IMR-90 (cell line): ENCODE measurements at regions not wholly inside any gene's neighbourhood (a gene's known extent, or its start where the extent isn't known, plus 50 kb on each side); places are given as distances from the start of the nearest gene placed in this dataset.

ENCODE experiments used
- ATAC-seq: fragments of 200-7000 bp; cut with Tn5 transposase; 2 replicates; pipeline ENCODE4 v1.9.1; 2020; ENCODE audit warnings: low read depth, mild to moderate bottlenecking, moderate library complexity
- BruUV-seq: library from RNA; stranded (reverse); fragments of 400-500 nt; replicated peaks from 2 replicates; lab custom pipeline; 2021; lab: Mats Ljungman, UMichigan
- CTCF ChIA-PET: fragments of 300-600 bp; formaldehyde crosslinking; extraction: SDS; loops from one replicate; lab custom pipeline; 2021; ENCODE audit warnings: antibody characterized with exemption; lab: Yijun Ruan, JAX
- POLR2A ChIA-PET: fragments of 300-600 bp; sonication (Branson Sonifier 250); formaldehyde crosslinking; loops from one replicate; lab custom pipeline; 2022; ENCODE audit warnings: antibody characterized with exemption; ENCODE audit not compliant: unreplicated experiment; lab: Charles Lee
- DNase-seq: peaks from one replicate; pipeline ENCODE4 v3.0.0; 2013
- H2AFZ ChIP-seq: replicated peaks from 2 replicates; pipeline ENCODE3; 2013; ENCODE audit warnings: low read length, mild to moderate bottlenecking; ENCODE audit not compliant: poor library complexity
- H2AK5ac ChIP-seq: 2 replicates; pipeline ENCODE4 v1.6.1; 2013; ENCODE audit warnings: low read depth, low read length, inconsistent platforms
- H2AK9ac ChIP-seq: replicated peaks from 2 replicates; pipeline ENCODE3; 2013; ENCODE audit warnings: mild to moderate bottlenecking, low read depth, low read length, moderate library complexity; ENCODE audit not compliant: poor library complexity
- H2BK120ac ChIP-seq: 2 replicates; pipeline ENCODE4 v1.6.1; 2013; ENCODE audit warnings: low read depth, low read length, inconsistent platforms
- H2BK15ac ChIP-seq: 3 replicates; pipeline ENCODE4 v1.6.1; 2013; ENCODE audit warnings: low read depth, low read length, inconsistent platforms
- H2BK20ac ChIP-seq: 2 replicates; pipeline ENCODE4 v1.6.1; 2013; ENCODE audit warnings: low read depth, mild to moderate bottlenecking, inconsistent platforms, low read length, moderate library complexity
- H2BK5ac ChIP-seq: 2 replicates; pipeline ENCODE4 v1.6.1; 2013; ENCODE audit warnings: mild to moderate bottlenecking, low read depth, low read length, inconsistent platforms; ENCODE audit not compliant: poor library complexity, severe bottlenecking
- H3K14ac ChIP-seq: replicated peaks from 2 replicates; pipeline ENCODE4 v1.6.1; 2013; ENCODE audit warnings: low read depth, low read length, inconsistent platforms
- H3K18ac ChIP-seq: 2 replicates; pipeline ENCODE4 v1.6.1; 2013; ENCODE audit warnings: low read depth, low read length, control low read depth
- H3K23ac ChIP-seq: 2 replicates; pipeline ENCODE4 v1.6.1; 2013; ENCODE audit warnings: low read depth, low read length, inconsistent platforms
- H3K27ac ChIP-seq: 2 replicates; pipeline ENCODE4 v1.5.1; 2013; ENCODE audit warnings: mild to moderate bottlenecking, control low read depth, low read length; ENCODE audit not compliant: insufficient read depth
- H3K27me3 ChIP-seq: 2 replicates; pipeline ENCODE4 v1.6.1; 2013; ENCODE audit warnings: low read length; ENCODE audit not compliant: control insufficient read depth, insufficient read depth
- H3K36me3 ChIP-seq: 2 replicates; pipeline ENCODE4 v1.6.1; 2013; ENCODE audit warnings: low read length, mixed read lengths; ENCODE audit not compliant: control insufficient read depth, insufficient read depth
- H3K4ac ChIP-seq: 2 replicates; pipeline ENCODE4 v1.6.1; 2013; ENCODE audit warnings: low read depth, low read length, inconsistent platforms
- H3K4me1 ChIP-seq: 2 replicates; pipeline ENCODE4 v1.6.1; 2013; ENCODE audit warnings: low read length, mixed read lengths; ENCODE audit not compliant: control insufficient read depth, insufficient read depth
- H3K4me2 ChIP-seq: 2 replicates; pipeline ENCODE4 v1.6.1; 2013; ENCODE audit warnings: low read depth, mild to moderate bottlenecking, control low read depth, low read length, moderate library complexity
- H3K4me3 ChIP-seq: 2 replicates; pipeline ENCODE4 v1.5.1; 2013; ENCODE audit warnings: low read depth, mild to moderate bottlenecking, control low read depth, low read length, moderate library complexity; ENCODE audit not compliant: insufficient read depth
- H3K56ac ChIP-seq: 2 replicates; pipeline ENCODE4 v1.6.1; 2013; ENCODE audit warnings: low read length, inconsistent platforms; ENCODE audit not compliant: insufficient read depth; ENCODE audit errors: extremely low read depth
- H3K79me1 ChIP-seq, 2 experiments: 2 replicates each; pipeline ENCODE4 v1.6.1; 2013; ENCODE audit warnings: low read length in 2 of 2, inconsistent platforms in 1 of 2, low read depth in 1 of 2
- H3K9ac ChIP-seq: 2 replicates; pipeline ENCODE4 v1.6.1; 2013; ENCODE audit warnings: low read depth, low read length, control low read depth
- H3K9me1 ChIP-seq: 2 replicates; pipeline ENCODE4 v1.6.1; 2013; ENCODE audit warnings: low read length, inconsistent platforms; ENCODE audit not compliant: insufficient read depth
- H3K9me3 ChIP-seq: 2 replicates; pipeline ENCODE4 v1.6.1; 2013; ENCODE audit warnings: low read length; ENCODE audit not compliant: control insufficient read depth, insufficient read depth
- H4K20me1 ChIP-seq: 2 replicates; pipeline ENCODE4 v1.6.1; 2013; ENCODE audit warnings: low read length, inconsistent platforms; ENCODE audit not compliant: insufficient read depth
- H4K5ac ChIP-seq: 2 replicates; pipeline ENCODE4 v1.6.1; 2013; ENCODE audit warnings: mild to moderate bottlenecking, low read depth, low read length, control low read depth
- H4K8ac ChIP-seq, 2 experiments: 2 replicates each; pipeline ENCODE4 v1.6.1; 2013; ENCODE audit warnings: low read depth in 2 of 2, low read length in 2 of 2, control low read depth in 1 of 2, inconsistent platforms in 1 of 2
- H4K91ac ChIP-seq: 2 replicates; pipeline ENCODE4 v1.6.1; 2013; ENCODE audit warnings: low read depth, low read length, inconsistent platforms; ENCODE audit not compliant: insufficient read depth
- BHLHE40 ChIP-seq: fragments of 150-350 bp; IDR thresholded peaks from 2 replicates; pipeline ENCODE4 v1.6.1; 2016; ENCODE audit warnings: mild to moderate bottlenecking, low read depth, low read length
- CEBPB ChIP-seq: IDR thresholded peaks from 2 replicates; pipeline ENCODE4 v1.6.1; 2012; ENCODE audit warnings: low read depth, low read length, improper control_type of control experiment
- CHD1 ChIP-seq: IDR thresholded peaks from 2 replicates; pipeline ENCODE4 v1.6.1; 2012; ENCODE audit warnings: low read depth, low read length, improper control_type of control experiment
- CTCF ChIP-seq: conservative IDR thresholded peaks from 2 replicates; pipeline ENCODE4 v1.5.1; 2012; ENCODE audit warnings: mild to moderate bottlenecking, low read depth, low read length, improper control_type of control experiment
- ELK1 ChIP-seq: fragments of 150-350 bp; IDR thresholded peaks from 2 replicates; pipeline ENCODE4 v1.6.1; 2016; ENCODE audit warnings: low read depth, mild to moderate bottlenecking, low read length, moderate library complexity, borderline replicate concordance
- FOS ChIP-seq: fragments of 150-350 bp; IDR thresholded peaks from 2 replicates; pipeline ENCODE4 v1.6.1; 2016; ENCODE audit warnings: low read depth, low read length
- MAFK ChIP-seq: IDR thresholded peaks from 2 replicates; pipeline ENCODE4 v1.6.1; 2012; ENCODE audit warnings: low read depth, low read length, improper control_type of control experiment
- MAZ ChIP-seq: IDR thresholded peaks from 2 replicates; pipeline ENCODE4 v1.6.1; 2012; ENCODE audit warnings: low read depth, mild to moderate bottlenecking, low read length, improper control_type of control experiment, moderate library complexity, borderline replicate concordance
- MXI1 ChIP-seq: IDR thresholded peaks from 2 replicates; pipeline ENCODE4 v1.6.1; 2012; ENCODE audit warnings: low read depth, mild to moderate bottlenecking, low read length, moderate library complexity, borderline replicate concordance
- NFE2L2 ChIP-seq: fragments of 150-350 bp; IDR thresholded peaks from 2 replicates; pipeline ENCODE4 v1.6.1; 2016; ENCODE audit warnings: low read depth, mild to moderate bottlenecking, low read length
- POLR2A ChIP-seq: IDR thresholded peaks from 2 replicates; pipeline ENCODE4 v1.6.1; 2012; ENCODE audit warnings: mild to moderate bottlenecking, low read depth, low read length
- RAD21 ChIP-seq: IDR thresholded peaks from 2 replicates; pipeline ENCODE4 v1.6.1; 2012; ENCODE audit warnings: low read length, improper control_type of control experiment
- RCOR1 ChIP-seq: IDR thresholded peaks from 2 replicates; pipeline ENCODE4 v1.6.1; 2012; ENCODE audit warnings: mild to moderate bottlenecking, low read length, improper control_type of control experiment; ENCODE audit not compliant: insufficient replicate concordance
- RFX5 ChIP-seq: IDR thresholded peaks from 2 replicates; pipeline ENCODE4 v1.8.0; 2012; ENCODE audit warnings: low read depth, mild to moderate bottlenecking, low read length, moderate library complexity
- SMC3 ChIP-seq: fragments of 150-350 bp; IDR thresholded peaks from 2 replicates; pipeline ENCODE4 v1.6.1; 2016; ENCODE audit warnings: low read depth, mild to moderate bottlenecking, antibody characterized with exemption, low read length, moderate library complexity
- whole genome bisulfite sequencing, 2 experiments: methylation state at CpG; one replicate each; pipeline versions ENCODE4 v1.1.5 to v1.1.7; 2013; ENCODE audit warnings: missing lambda C conversion rate in 2 of 2; ENCODE audit not compliant: insufficient read length in 1 of 2; ENCODE audit errors: extremely low coverage in 2 of 2; 5-methylcytosine and 5-hydroxymethylcytosine counted together
- dilution Hi-C: fragments of 300-500 bp; cut with HindIII; formaldehyde crosslinking; loops from one replicate; pipeline ENCODE4 v1.14.3; 2018; ENCODE audit warnings: low sequenced_read_pairs; ENCODE audit not compliant: unreplicated experiment
- in situ Hi-C: fragments of 300-500 bp; cut with MboI; formaldehyde crosslinking; loops from 3 replicates; pipeline ENCODE4 v1.14.3; 2019; ENCODE audit warnings: low sequenced_read_pairs, inconsistent platforms, mixed read lengths
- intact Hi-C: fragments of 100-400 bp; cut with micrococcal nuclease; formaldehyde crosslinking; loops from 2 replicates; pipeline ENCODE4 v1.10.0; 2022
- TF ChIP-seq, protein P1 (sequence below): fragments of 150-350 bp; IDR thresholded peaks from 2 replicates; pipeline ENCODE4 v1.6.1; 2017; ENCODE audit warnings: mild to moderate bottlenecking, antibody characterized with exemption, low read length, low read depth

GRCh38 chr12:25684070-25684469 lies 131.0 kb upstream of the LMNTD1 start:
- no peak overlapping the region for H3K27ac ChIP-seq
- H3K4ac ChIP-seq: no peak overlapping the region
- WGBS, 2 experiments: no CpG with 5 or more reads among the region's 2 CpGs
- H3K4me1 ChIP-seq: no peaks in the 10 kb centered on the region
- no peak overlapping the region for H2AFZ ChIP-seq
- no peak overlapping the region for H3K14ac ChIP-seq
- H2AK5ac ChIP-seq: no peak overlapping the region
- H3K9ac ChIP-seq: no peak overlapping the region
- H3K23ac ChIP-seq: no peak overlapping the region
- no TSS peak for BruUV-seq
- H4K8ac ChIP-seq: no peak overlapping the region
- no peak overlapping the region for H3K4me3 ChIP-seq
- no peak for DNase-seq
- H3K79me1 ChIP-seq: no peaks in the 10 kb centered on the region
- no peak overlapping the region for H2BK15ac ChIP-seq
- TF ChIP-seq BHLHE40: no peak
- no peak for TF ChIP-seq FOS
- TF ChIP-seq RFX5: no peak
- TF ChIP-seq CEBPB: no peak
- no peak for TF ChIP-seq MAZ
- TF ChIP-seq MAFK: no peak
- TF ChIP-seq RCOR1: no peak
- TF ChIP-seq RAD21: no peak
- TF ChIP-seq MXI1: no peak
- TF ChIP-seq, protein P1, sequence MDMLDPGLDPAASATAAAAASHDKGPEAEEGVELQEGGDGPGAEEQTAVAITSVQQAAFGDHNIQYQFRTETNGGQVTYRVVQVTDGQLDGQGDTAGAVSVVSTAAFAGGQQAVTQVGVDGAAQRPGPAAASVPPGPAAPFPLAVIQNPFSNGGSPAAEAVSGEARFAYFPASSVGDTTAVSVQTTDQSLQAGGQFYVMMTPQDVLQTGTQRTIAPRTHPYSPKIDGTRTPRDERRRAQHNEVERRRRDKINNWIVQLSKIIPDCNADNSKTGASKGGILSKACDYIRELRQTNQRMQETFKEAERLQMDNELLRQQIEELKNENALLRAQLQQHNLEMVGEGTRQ: no peak
- no peak for TF ChIP-seq POLR2A
- no peak for TF ChIP-seq NFE2L2
- TF ChIP-seq SMC3: no peak
- no peak for TF ChIP-seq CTCF
- TF ChIP-seq CHD1: no peak
- no peak for TF ChIP-seq ELK1
- no peaks in the 10 kb centered on the region for H3K9me1 ChIP-seq
- H2AK9ac ChIP-seq: no peak overlapping the region
- H3K4me2 ChIP-seq: no peak overlapping the region
- POLR2A ChIA-PET: no interaction called here
- CTCF ChIA-PET: no interaction called here
- H4K20me1 ChIP-seq: no peaks in the 10 kb centered on the region
- no peak for ATAC-seq
- no peaks in the 10 kb centered on the region for H3K27me3 ChIP-seq
- H2BK20ac ChIP-seq: no peak overlapping the region
- no peak overlapping the region for H3K18ac ChIP-seq
- H2BK5ac ChIP-seq: no peak overlapping the region
- H4K5ac ChIP-seq: no peak overlapping the region
- no peak overlapping the region for H3K56ac ChIP-seq
- no peak overlapping the region for H2BK120ac ChIP-seq
- H4K91ac ChIP-seq: no peak overlapping the region
- H3K36me3 ChIP-seq: no peaks in the 10 kb centered on the region
- dilution Hi-C loops: no loop called here
- in situ Hi-C loops: no loop called here
- intact Hi-C loops: no loop called here
- H3K9me3 ChIP-seq: no peaks in the 10 kb centered on the region
